Liver (tissue), 8 donors: ENCODE measurements at regions not wholly inside any gene's neighbourhood (a gene's known extent, or its start where the extent isn't known, plus 50 kb on each side); places are given as distances from the start of the nearest gene placed in this dataset.

Experiments
- DNase-seq: peaks from one replicate; pipeline ENCODE4 v3.0.0-alpha.2; 2017; ENCODE audit warnings: low spot score
- H3K27ac ChIP-seq, 2 donors: one replicate each; pipeline ENCODE4 v1.7.0; 2013; ENCODE audit warnings: inconsistent platforms in 2 of 2, low read length in 2 of 2, control low read depth in 1 of 2, low read depth in 1 of 2, mild to moderate bottlenecking in 1 of 2
- H3K27me3 ChIP-seq, 4 donors: one replicate each; pipeline versions ENCODE4 v1.6.1 to v1.7.0; 2013; ENCODE audit warnings: low read length in 3 of 4, inconsistent platforms in 1 of 4, mild to moderate bottlenecking in 1 of 4, moderate library complexity in 1 of 4; ENCODE audit not compliant: control insufficient read depth in 4 of 4, insufficient read depth in 4 of 4
- H3K36me3 ChIP-seq, 4 donors: one replicate each; pipeline versions ENCODE4 v1.6.1 to v1.7.0; 2013; ENCODE audit warnings: low read length in 3 of 4, mild to moderate bottlenecking in 3 of 4, low read depth in 1 of 4, moderate library complexity in 1 of 4; ENCODE audit not compliant: control insufficient read depth in 4 of 4, insufficient read depth in 3 of 4
- H3K4me1 ChIP-seq, 4 donors: one replicate each; pipeline versions ENCODE4 v1.6.1 to v1.7.0; 2013; ENCODE audit warnings: low read length in 3 of 4, mild to moderate bottlenecking in 3 of 4, moderate library complexity in 1 of 4; ENCODE audit not compliant: control insufficient read depth in 4 of 4, insufficient read depth in 4 of 4
- H3K4me3 ChIP-seq, 3 donors: one replicate each; pipeline versions ENCODE4 v1.6.1 to v1.7.0; 2013; ENCODE audit warnings: low read length in 3 of 3, control low read depth in 1 of 3, low read depth in 1 of 3, mild to moderate bottlenecking in 1 of 3
- H3K9ac ChIP-seq, 2 donors: one replicate each; pipeline ENCODE4 v1.7.0; 2013; ENCODE audit warnings: low read length in 2 of 2, mild to moderate bottlenecking in 2 of 2, moderate library complexity in 2 of 2, control low read depth in 1 of 2, low read depth in 1 of 2
- H3K9me3 ChIP-seq, 4 donors: one replicate each; pipeline versions ENCODE4 v1.6.1 to v1.7.0; 2013; ENCODE audit warnings: low read length in 3 of 4; ENCODE audit not compliant: control insufficient read depth in 4 of 4
- FOXA1 ChIP-seq: IDR thresholded peaks from 2 replicates; pipeline ENCODE4 v1.6.1; 2016; ENCODE audit warnings: antibody characterized with exemption
- FOXA2 ChIP-seq: IDR thresholded peaks from 2 replicates; pipeline ENCODE4 v1.6.1; 2016; ENCODE audit warnings: antibody characterized with exemption
- GABPA ChIP-seq, 2 donors: IDR thresholded peaks in 1 of 2; conservative IDR thresholded peaks in 1 of 2; 2 replicates each; pipeline ENCODE4 v1.6.1; 2016; ENCODE audit warnings: antibody characterized with exemption in 2 of 2, mild to moderate bottlenecking in 1 of 2, moderate library complexity in 1 of 2
- HNF4A ChIP-seq, 2 donors: conservative IDR thresholded peaks; 2 replicates each; pipeline ENCODE4 v1.6.1; 2016; ENCODE audit warnings: antibody characterized with exemption in 2 of 2, mild to moderate bottlenecking in 2 of 2
- HNF4G ChIP-seq: IDR thresholded peaks from 2 replicates; pipeline ENCODE4 v1.6.1; 2016; ENCODE audit warnings: antibody characterized with exemption
- JUND ChIP-seq, 2 donors: IDR thresholded peaks; 2 replicates each; pipeline ENCODE4 v1.6.1; 2016; ENCODE audit warnings: antibody characterized with exemption in 2 of 2
- NR2F2 ChIP-seq: IDR thresholded peaks from 2 replicates; pipeline ENCODE4 v1.6.1; 2016; ENCODE audit warnings: antibody characterized with exemption
- RAD21 ChIP-seq, 2 donors: IDR thresholded peaks; 2 replicates each; pipeline ENCODE4 v1.6.1; 2016; ENCODE audit warnings: antibody characterized with exemption in 2 of 2, mild to moderate bottlenecking in 2 of 2
- RXRA ChIP-seq, 2 donors: IDR thresholded peaks; 2 replicates each; pipeline ENCODE4 v1.6.1; 2017 to 2018; ENCODE audit warnings: antibody characterized with exemption in 2 of 2, mild to moderate bottlenecking in 1 of 2
- SP1 ChIP-seq: IDR thresholded peaks from 2 replicates; pipeline ENCODE4 v1.6.1; 2018; ENCODE audit warnings: antibody characterized with exemption, mild to moderate bottlenecking
- TAF1 ChIP-seq: conservative IDR thresholded peaks from 2 replicates; pipeline ENCODE4 v1.6.1; 2016; ENCODE audit warnings: antibody characterized with exemption, mild to moderate bottlenecking
- YY1 ChIP-seq: IDR thresholded peaks from 2 replicates; pipeline ENCODE4 v1.6.1; 2016; ENCODE audit warnings: antibody characterized with exemption, mild to moderate bottlenecking
- WGBS: extraction: QIAGEN DNeasy Blood & Tissue Kit; methylation state at CpG from one replicate; pipeline ENCODE4 v1.1.7; 2013; 5-methylcytosine and 5-hydroxymethylcytosine counted together
- TF ChIP-seq, protein P1 (sequence below): IDR thresholded peaks from 2 replicates; pipeline ENCODE4 v1.6.1; 2016; ENCODE audit warnings: antibody characterized with exemption
- TF ChIP-seq, protein P2 (sequence below): IDR thresholded peaks from 2 replicates; pipeline ENCODE4 v1.6.1; 2016; ENCODE audit warnings: antibody characterized with exemption
- TF ChIP-seq, protein P3 (sequence below): IDR thresholded peaks from 2 replicates; pipeline ENCODE4 v1.6.1; 2016; ENCODE audit warnings: antibody characterized with exemption
- TF ChIP-seq, protein P4 (sequence below): fragments of 150-350 bp; IDR thresholded peaks from 2 replicates; pipeline ENCODE4 v1.5.1; 2017; ENCODE audit warnings: improper control_type of control experiment, low read depth, low read length; ENCODE audit not compliant: missing input control
- donor health status: healthy.
- donor health status: healthy.
- donor health status: healthy.
- donor health status: healthy.
- donor health status: healthy.

DNA sequence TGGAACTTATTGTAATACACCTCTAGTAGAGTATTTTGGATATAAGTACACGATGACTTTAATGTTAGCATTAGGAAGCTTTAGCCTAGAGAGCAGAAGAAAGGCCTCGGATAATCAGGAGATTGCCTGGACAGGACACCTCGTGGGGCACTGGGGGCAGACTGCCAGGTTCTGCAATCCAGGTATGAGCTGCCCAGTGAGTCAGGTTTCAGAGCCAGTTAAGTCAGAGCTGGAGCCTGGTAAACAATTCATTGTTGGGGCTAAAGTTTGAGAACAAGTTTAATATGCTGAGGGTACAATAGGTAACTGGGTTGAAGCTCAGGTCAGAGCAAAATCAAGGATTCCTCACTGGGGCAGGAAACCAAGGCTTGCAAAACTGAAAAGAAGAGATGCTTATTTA, 107.4 kb downstream of the RERGL start:
- no peak for DNase-seq
- TF ChIP-seq FOXA1: no peak
- no peak for TF ChIP-seq GABPA (IDR thresholded peaks at IDR 0.05 in 1 of 2, conservative IDR thresholded peaks at IDR 0.05 in 1 of 2)
- TF ChIP-seq, protein P1, sequence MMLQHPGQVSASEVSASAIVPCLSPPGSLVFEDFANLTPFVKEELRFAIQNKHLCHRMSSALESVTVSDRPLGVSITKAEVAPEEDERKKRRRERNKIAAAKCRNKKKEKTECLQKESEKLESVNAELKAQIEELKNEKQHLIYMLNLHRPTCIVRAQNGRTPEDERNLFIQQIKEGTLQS: no peak
- TF ChIP-seq, protein P2, sequence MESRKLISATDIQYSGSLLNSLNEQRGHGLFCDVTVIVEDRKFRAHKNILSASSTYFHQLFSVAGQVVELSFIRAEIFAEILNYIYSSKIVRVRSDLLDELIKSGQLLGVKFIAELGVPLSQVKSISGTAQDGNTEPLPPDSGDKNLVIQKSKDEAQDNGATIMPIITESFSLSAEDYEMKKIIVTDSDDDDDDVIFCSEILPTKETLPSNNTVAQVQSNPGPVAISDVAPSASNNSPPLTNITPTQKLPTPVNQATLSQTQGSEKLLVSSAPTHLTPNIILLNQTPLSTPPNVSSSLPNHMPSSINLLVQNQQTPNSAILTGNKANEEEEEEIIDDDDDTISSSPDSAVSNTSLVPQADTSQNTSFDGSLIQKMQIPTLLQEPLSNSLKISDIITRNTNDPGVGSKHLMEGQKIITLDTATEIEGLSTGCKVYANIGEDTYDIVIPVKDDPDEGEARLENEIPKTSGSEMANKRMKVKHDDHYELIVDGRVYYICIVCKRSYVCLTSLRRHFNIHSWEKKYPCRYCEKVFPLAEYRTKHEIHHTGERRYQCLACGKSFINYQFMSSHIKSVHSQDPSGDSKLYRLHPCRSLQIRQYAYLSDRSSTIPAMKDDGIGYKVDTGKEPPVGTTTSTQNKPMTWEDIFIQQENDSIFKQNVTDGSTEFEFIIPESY: no peak
- TF ChIP-seq, protein P3, sequence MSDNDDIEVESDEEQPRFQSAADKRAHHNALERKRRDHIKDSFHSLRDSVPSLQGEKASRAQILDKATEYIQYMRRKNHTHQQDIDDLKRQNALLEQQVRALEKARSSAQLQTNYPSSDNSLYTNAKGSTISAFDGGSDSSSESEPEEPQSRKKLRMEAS: no peak
- no peak for TF ChIP-seq RXRA (IDR thresholded peaks at IDR 0.05)
- TF ChIP-seq HNF4A (conservative IDR thresholded peaks at IDR 0.05): no peak
- TF ChIP-seq FOXA2: no peak
- TF ChIP-seq TAF1: no peak
- TF ChIP-seq SP1: no peak
- TF ChIP-seq YY1: no peak
- H3K36me3 ChIP-seq: no peaks in the 10 kb centered on the region
- no peak overlapping the region for H3K27ac ChIP-seq
- H3K4me1 ChIP-seq: no peaks in the 10 kb centered on the region
- H3K4me3 ChIP-seq: no peak overlapping the region
- H3K9me3 ChIP-seq: no peaks in the 10 kb centered on the region
- 39% methylated on average over 3 of the region's 3 CpGs for WGBS
- no peak overlapping the region for H3K9ac ChIP-seq
- no peaks in the 10 kb centered on the region for H3K27me3 ChIP-seq

DNA sequence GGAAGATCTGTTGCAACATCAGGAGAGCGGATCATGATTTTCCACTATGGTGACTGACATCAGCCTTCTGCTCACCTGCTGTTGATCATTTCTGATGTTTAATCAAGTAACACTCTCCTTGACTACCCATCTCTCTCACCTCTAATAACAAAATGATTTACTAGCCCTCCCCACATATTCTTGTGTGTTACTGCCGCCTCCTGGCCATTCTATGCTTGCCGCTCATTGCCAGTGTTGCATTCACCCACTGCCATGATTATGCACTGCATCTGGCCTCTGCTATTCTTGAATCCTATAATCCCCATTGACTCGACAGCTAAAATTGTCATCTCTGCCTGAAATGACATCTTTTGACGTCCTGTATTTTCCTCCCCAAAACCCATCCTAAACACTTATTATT, 113.8 kb downstream of the RERGL start:
- DNase-seq: no peak
- TF ChIP-seq SP1 (no peak), RAD21 (IDR thresholded peaks at IDR 0.05) (no peak), HNF4G (no peak), NR2F2 (no peak), TAF1 (no peak), YY1 (no peak), FOXA2 (no peak), GABPA (IDR thresholded peaks at IDR 0.05 in 1 of 2, conservative IDR thresholded peaks at IDR 0.05 in 1 of 2) (no peak)
- TF ChIP-seq, protein P4, sequence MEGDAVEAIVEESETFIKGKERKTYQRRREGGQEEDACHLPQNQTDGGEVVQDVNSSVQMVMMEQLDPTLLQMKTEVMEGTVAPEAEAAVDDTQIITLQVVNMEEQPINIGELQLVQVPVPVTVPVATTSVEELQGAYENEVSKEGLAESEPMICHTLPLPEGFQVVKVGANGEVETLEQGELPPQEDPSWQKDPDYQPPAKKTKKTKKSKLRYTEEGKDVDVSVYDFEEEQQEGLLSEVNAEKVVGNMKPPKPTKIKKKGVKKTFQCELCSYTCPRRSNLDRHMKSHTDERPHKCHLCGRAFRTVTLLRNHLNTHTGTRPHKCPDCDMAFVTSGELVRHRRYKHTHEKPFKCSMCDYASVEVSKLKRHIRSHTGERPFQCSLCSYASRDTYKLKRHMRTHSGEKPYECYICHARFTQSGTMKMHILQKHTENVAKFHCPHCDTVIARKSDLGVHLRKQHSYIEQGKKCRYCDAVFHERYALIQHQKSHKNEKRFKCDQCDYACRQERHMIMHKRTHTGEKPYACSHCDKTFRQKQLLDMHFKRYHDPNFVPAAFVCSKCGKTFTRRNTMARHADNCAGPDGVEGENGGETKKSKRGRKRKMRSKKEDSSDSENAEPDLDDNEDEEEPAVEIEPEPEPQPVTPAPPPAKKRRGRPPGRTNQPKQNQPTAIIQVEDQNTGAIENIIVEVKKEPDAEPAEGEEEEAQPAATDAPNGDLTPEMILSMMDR: no peak
- TF ChIP-seq, protein P1: no peak
- no peaks in the 10 kb centered on the region for H3K9me3 ChIP-seq
- no peak overlapping the region for H3K9ac ChIP-seq
- no peak overlapping the region for H3K27ac ChIP-seq
- H3K27me3 ChIP-seq: no peaks in the 10 kb centered on the region
- H3K4me3 ChIP-seq: no peak overlapping the region
- H3K4me1 ChIP-seq: no peaks in the 10 kb centered on the region
- WGBS: 42% methylated on average over 5 of the region's 5 CpGs
- H3K36me3 ChIP-seq: no peaks in the 10 kb centered on the region

DNA sequence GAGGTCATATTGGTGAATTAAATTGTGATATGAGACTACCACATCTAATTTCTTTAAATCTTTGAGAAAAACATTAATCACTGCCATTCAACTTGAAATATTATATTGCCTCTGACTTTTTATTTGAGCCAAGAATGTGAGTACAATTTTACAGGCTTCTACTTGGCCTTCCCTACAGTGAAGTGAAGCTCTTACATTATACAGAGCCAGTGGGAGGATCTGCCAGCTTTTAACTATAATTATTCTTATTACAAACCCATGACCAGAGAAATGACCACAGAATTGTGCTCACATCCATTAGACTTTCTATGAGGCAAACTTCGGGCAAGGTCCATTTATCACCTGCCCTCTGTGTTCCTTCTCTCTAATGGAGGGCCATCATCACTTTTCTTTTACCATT, 114.2 kb downstream of the RERGL start:
- WGBS: 76% methylated on average over 1 of the region's 1 CpG
- Histone ChIP-seq H3K4me1 (no peaks in the 10 kb centered on the region), H3K36me3 (no peaks in the 10 kb centered on the region), H3K4me3 (no peak overlapping the region), H3K27ac (no peak overlapping the region), H3K27me3 (no peaks in the 10 kb centered on the region), H3K9ac (no peak overlapping the region), H3K9me3 (no peaks in the 10 kb centered on the region)
- no peak for DNase-seq
- TF ChIP-seq TAF1 (no peak), RXRA (IDR thresholded peaks at IDR 0.05) (no peak), HNF4A (conservative IDR thresholded peaks at IDR 0.05) (no peak), SP1 (no peak), NR2F2 (no peak), JUND (IDR thresholded peaks at IDR 0.05) (no peak), FOXA1 (no peak)
- TF ChIP-seq, protein P1: no peak
- TF ChIP-seq, protein P2: no peak
- TF ChIP-seq, protein P4: no peak
- TF ChIP-seq, protein P3: no peak
